ENCODE measurements at regions not wholly inside any gene's neighbourhood (a gene's known extent, or its start where the extent isn't known, plus 50 kb on each side); places are given as distances from the start of the nearest gene placed in this dataset.

DNA sequence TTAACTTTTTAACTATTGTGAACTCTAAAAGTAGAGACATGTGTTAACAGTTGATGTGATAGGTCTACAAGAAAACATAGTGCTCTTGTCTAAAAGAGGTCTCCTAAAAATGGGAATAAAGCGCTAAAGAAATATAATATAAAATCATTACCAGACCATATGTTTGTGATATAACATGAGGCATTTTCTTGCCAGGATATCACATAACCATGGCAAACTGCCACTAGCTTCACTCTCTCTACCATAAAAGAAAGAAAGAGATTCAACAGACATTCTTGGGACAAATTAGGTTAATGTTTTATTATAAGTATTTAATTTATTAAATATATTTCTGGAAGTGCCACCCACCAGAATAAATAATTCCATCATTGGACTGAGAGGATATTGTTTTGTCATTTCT lies 115.0 kb downstream of the TMEM26 start:
- no peak for FAIRE-seq
- TF ChIP-seq POLR2A (IDR thresholded peaks at IDR 0.05; ENCODE audit: low read depth, low read length) (no peak), SPI1 (IDR thresholded peaks at IDR 0.05; ENCODE audit: low read depth, low read length) (no peak), POLR2AphosphoS5 (IDR thresholded peaks at IDR 0.05; ENCODE audit: low read depth, low read length) (no peak), PAX5 (IDR thresholded peaks at IDR 0.05; ENCODE audit: insufficient read depth, low read length, severe bottlenecking) (no peak), POU2F2 (IDR thresholded peaks at IDR 0.05; ENCODE audit: low read depth, low read length) (no peak), TAF1 (IDR thresholded peaks at IDR 0.05; ENCODE audit: low read depth, low read length) (no peak)

DNA sequence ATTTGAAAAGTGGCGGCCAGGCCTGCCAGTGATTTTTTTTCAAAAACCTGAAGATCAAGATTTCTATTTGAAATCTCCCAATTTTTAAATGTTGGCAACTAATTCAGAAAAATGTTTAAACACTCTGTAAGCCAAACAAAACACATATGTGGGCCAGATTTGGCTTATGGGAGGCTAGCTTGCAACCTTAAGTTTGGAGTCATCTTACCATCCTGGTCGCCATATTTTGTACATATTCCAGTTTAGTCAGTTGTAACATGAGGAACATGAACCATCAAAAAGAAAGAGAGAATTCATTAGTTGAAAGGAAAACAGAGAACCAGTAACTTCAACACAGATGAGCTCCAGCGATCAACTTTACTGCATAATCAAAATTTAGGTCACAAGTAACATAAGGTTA lies 115.4 kb downstream of the TMEM26 start:
- TF ChIP-seq TAF1 (IDR thresholded peaks at IDR 0.05; ENCODE audit: low read depth, low read length) (no peak), POLR2AphosphoS5 (IDR thresholded peaks at IDR 0.05; ENCODE audit: low read depth, low read length) (no peak), POLR2A (IDR thresholded peaks at IDR 0.05; ENCODE audit: low read depth, low read length) (no peak), PAX5 (IDR thresholded peaks at IDR 0.05; ENCODE audit: insufficient read depth, low read length, severe bottlenecking) (no peak), SPI1 (IDR thresholded peaks at IDR 0.05; ENCODE audit: low read depth, low read length) (no peak), POU2F2 (IDR thresholded peaks at IDR 0.05; ENCODE audit: low read depth, low read length) (no peak)
- no peak for FAIRE-seq
- no peak for DNase-seq (ENCODE audit: insufficient read length, low spot score)

More for the DNA sequence above, 115.0 kb downstream of the TMEM26 start:
- no peak for DNase-seq (ENCODE audit: insufficient read length, low spot score)

GRCh38 chr10:61336831-61337230 lies 116.3 kb downstream of the TMEM26 start:
- DNase-seq (ENCODE audit: insufficient read length, low spot score) (no peak), FAIRE-seq (no peak)
- TF ChIP-seq SPI1 (IDR thresholded peaks at IDR 0.05; ENCODE audit: low read depth, low read length) (no peak), POLR2AphosphoS5 (IDR thresholded peaks at IDR 0.05; ENCODE audit: low read depth, low read length) (no peak), POLR2A (IDR thresholded peaks at IDR 0.05; ENCODE audit: low read depth, low read length) (no peak), TAF1 (IDR thresholded peaks at IDR 0.05; ENCODE audit: low read depth, low read length) (no peak), POU2F2 (IDR thresholded peaks at IDR 0.05; ENCODE audit: low read depth, low read length) (no peak), PAX5 (IDR thresholded peaks at IDR 0.05; ENCODE audit: insufficient read depth, low read length, severe bottlenecking) (no peak)

DNA sequence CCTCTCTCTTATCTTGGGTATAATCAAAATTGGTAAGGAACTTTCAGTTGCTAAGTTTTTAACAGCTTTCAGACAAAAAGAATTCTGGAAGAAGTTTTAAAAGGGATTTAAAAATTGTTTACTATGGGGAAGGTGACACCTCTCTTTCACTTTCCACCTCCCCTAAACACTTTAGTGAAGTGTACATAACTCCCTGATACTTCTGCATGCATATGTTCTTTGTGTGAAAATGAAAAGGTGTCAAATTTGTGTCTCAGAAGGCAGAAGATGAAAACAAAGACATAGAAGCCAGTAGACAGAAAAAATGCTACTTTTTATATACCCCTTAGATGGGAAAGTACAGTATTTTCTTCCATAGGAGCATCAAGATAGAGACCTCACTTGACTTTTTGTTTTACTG lies 117.8 kb downstream of the TMEM26 start:
- FAIRE-seq (no peak), DNase-seq (ENCODE audit: insufficient read length, low spot score) (no peak)
- no peak for TF ChIP-seq SPI1 (IDR thresholded peaks at IDR 0.05; ENCODE audit: low read depth, low read length)
- no peak for TF ChIP-seq POLR2AphosphoS5 (IDR thresholded peaks at IDR 0.05; ENCODE audit: low read depth, low read length)
- no peak for TF ChIP-seq TAF1 (IDR thresholded peaks at IDR 0.05; ENCODE audit: low read depth, low read length)

- TF ChIP-seq SPI1 (IDR thresholded peaks at IDR 0.05; ENCODE audit: low read depth, low read length) = no peak
- FAIRE-seq (no peak), DNase-seq (ENCODE audit: insufficient read length, low spot score) (no peak)
Measured at GRCh38 chr10:61332581-61332980, 120.6 kb downstream of the TMEM26 start.

GRCh38 chr10:61330669-61331068 lies 122.5 kb downstream of the TMEM26 start:
- no peak for DNase-seq (ENCODE audit: insufficient read length, low spot score)
- no peak for FAIRE-seq

DNA sequence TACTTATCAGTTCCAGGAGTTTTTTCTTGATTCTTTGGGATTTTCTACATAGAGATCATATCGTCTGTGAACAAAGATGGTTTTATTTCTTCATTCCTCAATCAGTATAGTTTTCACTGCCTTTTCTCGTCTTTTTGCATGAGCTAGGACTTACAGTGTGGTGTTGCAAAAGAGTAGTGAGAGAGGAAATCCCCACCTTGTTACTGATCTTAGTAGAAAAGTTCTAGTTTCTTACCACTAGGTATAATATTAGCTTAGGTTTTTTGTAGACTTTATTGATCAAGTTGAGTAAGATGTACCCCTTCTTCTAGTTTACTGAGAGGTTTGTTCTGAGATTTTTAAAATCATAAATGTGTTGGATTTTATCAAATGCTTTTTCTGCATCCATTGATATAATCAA lies 123.3 kb downstream of the TMEM26 start:
- DNase-seq (ENCODE audit: insufficient read length, low spot score) = no peak
- no peak for FAIRE-seq
- no peak for TF ChIP-seq POLR2A (IDR thresholded peaks at IDR 0.05; ENCODE audit: low read depth, low read length)
- TF ChIP-seq TAF1 (IDR thresholded peaks at IDR 0.05; ENCODE audit: low read depth, low read length) = no peak
- TF ChIP-seq PAX5 (IDR thresholded peaks at IDR 0.05; ENCODE audit: insufficient read depth, low read length, severe bottlenecking) = no peak
- no peak for TF ChIP-seq POLR2AphosphoS5 (IDR thresholded peaks at IDR 0.05; ENCODE audit: low read depth, low read length)

More at GRCh38 chr10:61330669-61331068, 122.5 kb downstream of the TMEM26 start:
- TF ChIP-seq POLR2AphosphoS5 (IDR thresholded peaks at IDR 0.05; ENCODE audit: low read depth, low read length) = no peak
- no peak for TF ChIP-seq POLR2A (IDR thresholded peaks at IDR 0.05; ENCODE audit: low read depth, low read length)
- no peak for TF ChIP-seq SPI1 (IDR thresholded peaks at IDR 0.05; ENCODE audit: low read depth, low read length)
- TF ChIP-seq TAF1 (IDR thresholded peaks at IDR 0.05; ENCODE audit: low read depth, low read length) = no peak
- no peak for TF ChIP-seq POU2F2 (IDR thresholded peaks at IDR 0.05; ENCODE audit: low read depth, low read length)
- TF ChIP-seq PAX5 (IDR thresholded peaks at IDR 0.05; ENCODE audit: insufficient read depth, low read length, severe bottlenecking) = no peak

DNA sequence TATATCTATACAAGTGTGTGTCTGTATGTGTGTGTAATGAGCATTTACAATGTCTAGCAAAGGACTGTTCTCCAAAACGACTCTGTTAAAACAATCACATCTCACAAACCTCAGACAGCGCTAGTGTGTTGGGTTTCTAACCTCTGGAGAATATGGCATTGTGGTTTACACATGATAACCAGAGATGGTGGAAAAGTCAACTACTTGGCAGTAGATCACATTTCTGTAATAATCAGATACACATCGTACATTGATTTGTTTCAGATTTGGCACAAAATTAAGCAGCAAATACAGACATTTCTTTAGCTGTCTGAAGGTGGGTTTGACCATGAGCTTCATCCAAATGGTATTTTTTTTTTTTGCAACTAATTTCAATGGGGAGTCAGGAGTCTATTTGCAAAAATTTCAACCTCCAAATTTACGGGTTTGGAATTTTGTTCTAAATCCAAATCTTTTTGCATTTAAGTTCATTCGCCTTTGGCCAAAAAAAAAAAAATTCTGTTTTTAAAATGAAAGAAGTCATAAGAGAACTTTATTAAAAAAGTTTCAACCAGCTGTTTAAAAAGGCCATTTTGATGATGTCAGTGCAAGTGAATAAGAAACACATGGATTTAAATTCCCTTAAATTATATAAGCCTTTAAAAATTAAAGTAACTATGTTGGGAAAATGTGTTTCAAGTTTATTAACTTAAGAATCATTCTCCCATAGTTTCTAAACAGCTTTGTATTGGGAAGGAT lies 127.8 kb downstream of the TMEM26 start:
- no peak for DNase-seq (ENCODE audit: insufficient read length, low spot score)
- TF ChIP-seq SPI1 (IDR thresholded peaks at IDR 0.05; ENCODE audit: low read depth, low read length) = no peak
- TF ChIP-seq POLR2AphosphoS5 (IDR thresholded peaks at IDR 0.05; ENCODE audit: low read depth, low read length) = no peak
- no peak for TF ChIP-seq TAF1 (IDR thresholded peaks at IDR 0.05; ENCODE audit: low read depth, low read length)
- TF ChIP-seq POU2F2 (IDR thresholded peaks at IDR 0.05; ENCODE audit: low read depth, low read length) = no peak
- no peak for TF ChIP-seq POLR2A (IDR thresholded peaks at IDR 0.05; ENCODE audit: low read depth, low read length)
- TF ChIP-seq PAX5 (IDR thresholded peaks at IDR 0.05; ENCODE audit: insufficient read depth, low read length, severe bottlenecking) = no peak
- no peak for FAIRE-seq

DNA sequence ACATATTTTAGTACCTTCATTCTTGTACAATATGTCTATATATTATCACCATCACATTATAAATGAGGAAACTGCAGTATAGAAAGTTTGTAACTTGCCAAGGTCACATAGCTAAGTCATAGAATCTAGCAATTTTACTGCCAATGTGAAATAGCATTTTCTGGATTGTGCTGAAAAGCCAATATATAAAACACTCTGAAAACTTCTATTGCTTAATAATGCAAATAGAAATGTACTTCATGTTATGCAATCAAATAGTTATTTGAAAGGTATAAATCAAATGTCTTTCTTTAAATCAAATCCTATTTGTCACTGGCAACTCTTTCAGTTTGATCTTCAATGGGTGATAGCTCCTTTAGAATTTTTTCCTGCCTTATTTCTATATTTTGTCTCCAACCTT lies 129.5 kb downstream of the TMEM26 start:
- TF ChIP-seq POLR2A (IDR thresholded peaks at IDR 0.05; ENCODE audit: low read depth, low read length) (no peak), POLR2AphosphoS5 (IDR thresholded peaks at IDR 0.05; ENCODE audit: low read depth, low read length) (no peak), TAF1 (IDR thresholded peaks at IDR 0.05; ENCODE audit: low read depth, low read length) (no peak), SPI1 (IDR thresholded peaks at IDR 0.05; ENCODE audit: low read depth, low read length) (no peak), POU2F2 (IDR thresholded peaks at IDR 0.05; ENCODE audit: low read depth, low read length) (no peak), PAX5 (IDR thresholded peaks at IDR 0.05; ENCODE audit: insufficient read depth, low read length, severe bottlenecking) (no peak)
- DNase-seq (ENCODE audit: insufficient read length, low spot score) (no peak), FAIRE-seq (no peak)
